ENCODE measurements at regions not wholly inside any gene's neighbourhood (a gene's known extent, or its start where the extent isn't known, plus 50 kb on each side); places are given as distances from the start of the nearest gene placed in this dataset.

DNA sequence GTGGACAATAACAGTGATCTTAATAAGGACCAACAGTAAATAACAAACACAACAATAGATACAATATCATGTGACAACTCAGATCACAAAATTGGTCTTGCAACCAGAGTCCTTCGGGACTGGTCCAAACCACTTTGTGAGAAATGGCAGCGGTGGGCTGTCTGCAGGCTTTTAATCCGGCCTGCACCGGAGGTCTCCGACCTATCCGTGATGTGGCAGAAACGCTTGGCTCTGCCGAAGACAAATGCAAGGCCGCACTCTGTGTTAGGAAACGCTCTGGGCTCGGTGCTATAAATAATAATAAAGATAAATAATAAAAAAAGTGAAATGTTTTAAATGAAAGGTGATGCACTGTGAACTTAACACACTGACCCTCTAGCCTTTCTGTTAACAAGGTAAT is 810.6 kb upstream of the NR2F2 start:
- H3K4me3 ChIP-seq (ENCODE audit: low read length): no peak overlapping the region
- TF ChIP-seq, protein P1, sequence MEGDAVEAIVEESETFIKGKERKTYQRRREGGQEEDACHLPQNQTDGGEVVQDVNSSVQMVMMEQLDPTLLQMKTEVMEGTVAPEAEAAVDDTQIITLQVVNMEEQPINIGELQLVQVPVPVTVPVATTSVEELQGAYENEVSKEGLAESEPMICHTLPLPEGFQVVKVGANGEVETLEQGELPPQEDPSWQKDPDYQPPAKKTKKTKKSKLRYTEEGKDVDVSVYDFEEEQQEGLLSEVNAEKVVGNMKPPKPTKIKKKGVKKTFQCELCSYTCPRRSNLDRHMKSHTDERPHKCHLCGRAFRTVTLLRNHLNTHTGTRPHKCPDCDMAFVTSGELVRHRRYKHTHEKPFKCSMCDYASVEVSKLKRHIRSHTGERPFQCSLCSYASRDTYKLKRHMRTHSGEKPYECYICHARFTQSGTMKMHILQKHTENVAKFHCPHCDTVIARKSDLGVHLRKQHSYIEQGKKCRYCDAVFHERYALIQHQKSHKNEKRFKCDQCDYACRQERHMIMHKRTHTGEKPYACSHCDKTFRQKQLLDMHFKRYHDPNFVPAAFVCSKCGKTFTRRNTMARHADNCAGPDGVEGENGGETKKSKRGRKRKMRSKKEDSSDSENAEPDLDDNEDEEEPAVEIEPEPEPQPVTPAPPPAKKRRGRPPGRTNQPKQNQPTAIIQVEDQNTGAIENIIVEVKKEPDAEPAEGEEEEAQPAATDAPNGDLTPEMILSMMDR (conservative IDR thresholded peaks at IDR 0.05; ENCODE audit: low read length): no peak
- DNase-seq (ENCODE audit: low read depth): no peak

DNA sequence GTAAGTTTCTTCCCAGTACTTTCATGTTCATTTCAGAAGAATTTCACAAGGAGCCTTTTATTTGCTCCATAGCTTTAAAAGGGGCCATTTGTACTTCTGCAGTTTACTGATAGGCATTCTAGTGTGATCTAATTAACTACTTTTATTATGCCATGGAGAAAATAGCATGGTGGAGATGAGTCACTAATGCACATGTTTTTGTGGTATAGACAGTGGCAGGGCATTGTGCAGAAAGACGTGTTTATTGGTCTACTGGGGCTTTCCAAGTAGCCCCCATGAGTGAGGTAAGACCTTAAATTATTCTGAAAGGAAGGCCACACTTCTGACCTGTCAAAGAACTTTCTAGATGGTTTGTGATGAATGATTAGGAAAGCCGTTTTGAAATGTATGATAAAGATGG is 810.0 kb upstream of the NR2F2 start:
- TF ChIP-seq, protein P1 (conservative IDR thresholded peaks at IDR 0.05; ENCODE audit: low read length): no peak
- no peak for DNase-seq (ENCODE audit: low read depth)
- no peak overlapping the region for H3K4me3 ChIP-seq (ENCODE audit: low read length)

DNA sequence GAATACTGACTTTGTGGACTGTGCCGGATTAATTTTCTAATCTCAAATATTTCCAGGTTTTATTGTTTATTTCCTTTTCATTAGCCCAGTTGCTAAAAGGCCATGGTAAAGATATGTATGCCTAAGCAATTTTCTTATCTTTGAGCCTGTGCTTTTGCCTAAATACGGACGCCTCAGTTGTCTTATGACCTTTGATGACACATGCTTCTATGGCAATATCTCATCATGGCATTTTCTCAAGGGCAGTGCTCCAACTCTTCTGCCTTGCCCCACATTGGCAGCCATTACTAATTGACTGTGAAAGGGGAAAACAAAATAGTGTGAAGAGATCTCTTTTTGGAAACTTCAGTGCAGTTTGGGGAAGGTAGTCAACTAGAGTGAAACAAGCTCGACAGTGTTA is 809.6 kb upstream of the NR2F2 start:
- DNase-seq (ENCODE audit: low read depth): no peak
- H3K4me3 ChIP-seq (ENCODE audit: low read length): no peak overlapping the region
- TF ChIP-seq, protein P1 (conservative IDR thresholded peaks at IDR 0.05; ENCODE audit: low read length): no peak

DNA sequence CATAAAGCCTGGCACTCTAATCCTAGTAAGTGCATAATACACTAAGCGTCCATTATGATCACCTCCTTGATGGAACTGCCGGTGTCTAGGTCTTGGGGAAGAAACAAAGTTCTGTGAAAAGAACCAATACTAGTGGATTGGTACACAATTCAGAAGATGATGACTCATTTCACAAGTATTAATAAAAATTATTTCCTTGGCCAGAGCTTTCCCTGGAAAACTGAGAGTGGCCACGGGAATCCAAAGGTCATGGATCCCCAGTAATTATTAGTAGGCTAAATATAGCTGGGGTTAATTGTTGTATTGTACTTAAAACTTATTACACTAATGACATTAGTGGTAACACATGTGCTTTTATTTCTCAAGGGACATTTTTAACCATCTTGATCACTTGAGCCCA is 808.0 kb upstream of the NR2F2 start:
- DNase-seq (ENCODE audit: low read depth): no peak
- TF ChIP-seq, protein P1 (conservative IDR thresholded peaks at IDR 0.05; ENCODE audit: low read length): no peak
- no peak overlapping the region for H3K4me3 ChIP-seq (ENCODE audit: low read length)

DNA sequence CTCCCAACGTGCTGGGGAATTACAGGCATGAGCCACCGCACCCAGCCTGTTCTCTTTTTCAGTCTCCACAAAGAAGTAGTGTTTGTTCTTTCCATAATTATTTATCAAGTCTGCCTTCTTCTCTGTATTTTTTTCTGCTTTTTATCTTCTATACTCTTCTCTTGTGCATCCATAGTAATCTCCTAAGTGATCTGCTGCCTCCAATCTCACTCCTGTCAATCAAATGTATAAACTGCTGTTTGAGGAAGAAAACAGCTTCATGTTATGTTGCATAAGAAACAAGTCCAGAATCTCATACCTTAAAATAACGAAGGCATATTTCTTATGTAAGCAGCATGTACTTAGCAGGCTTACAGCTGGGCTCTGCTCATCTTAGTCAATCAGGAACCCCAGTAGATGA is 801.6 kb upstream of the NR2F2 start:
- TF ChIP-seq, protein P1 (conservative IDR thresholded peaks at IDR 0.05; ENCODE audit: low read length): no peak
- no peak overlapping the region for H3K4me3 ChIP-seq (ENCODE audit: low read length)
- no peak for DNase-seq (ENCODE audit: low read depth)

DNA sequence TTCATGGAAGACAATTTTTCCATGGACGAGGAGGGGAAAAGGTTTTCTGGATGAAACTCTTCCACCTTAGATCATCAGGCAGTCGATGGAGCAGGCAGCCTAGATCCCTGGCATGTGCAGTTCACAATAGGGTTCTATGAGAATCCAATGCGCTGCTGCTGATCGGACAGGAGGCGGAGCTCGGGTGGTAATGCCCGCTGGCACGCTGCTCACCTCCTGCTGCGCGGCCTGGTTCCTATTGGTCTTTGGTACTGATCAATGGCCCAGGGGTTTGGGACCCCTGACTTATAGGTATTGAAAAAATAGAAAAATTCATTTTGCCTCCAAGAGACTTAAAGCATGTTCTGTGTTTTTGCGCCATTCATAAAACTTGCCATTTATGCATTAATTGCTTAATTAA is 793.9 kb upstream of the NR2F2 start:
- DNase-seq (ENCODE audit: low read depth): no peak
- TF ChIP-seq, protein P1 (conservative IDR thresholded peaks at IDR 0.05; ENCODE audit: low read length): no peak
- no peak overlapping the region for H3K4me3 ChIP-seq (ENCODE audit: low read length)

DNA sequence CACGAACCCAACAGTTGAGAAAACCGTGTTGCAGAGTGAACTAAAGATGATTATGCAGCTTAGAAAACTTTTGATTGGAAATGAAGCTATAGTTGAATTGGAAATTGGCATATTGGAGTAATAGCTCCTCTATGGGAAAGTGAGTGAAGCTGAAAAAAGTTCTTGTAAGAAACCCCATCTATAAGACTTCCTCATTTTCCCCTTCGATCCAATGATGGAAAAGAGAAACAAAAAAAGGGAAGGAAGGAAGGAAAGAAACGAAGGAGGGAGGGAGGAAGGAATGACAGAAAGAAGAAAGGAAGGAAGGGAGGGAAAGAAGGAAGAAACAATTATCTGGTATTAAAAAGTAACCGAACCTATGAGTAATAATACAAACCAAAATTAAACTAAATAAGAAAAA is 791.8 kb upstream of the NR2F2 start:
- no peak for DNase-seq (ENCODE audit: low read depth)

More for the DNA sequence above, 791.8 kb upstream of the NR2F2 start:
- H3K4me3 ChIP-seq (ENCODE audit: low read length): no peak overlapping the region
- TF ChIP-seq, protein P1 (conservative IDR thresholded peaks at IDR 0.05; ENCODE audit: low read length): no peak

Data from AG10803 (cell line).